ENCODE measurements at regions not wholly inside any gene's neighbourhood (a gene's known extent, or its start where the extent isn't known, plus 50 kb on each side); places are given as distances from the start of the nearest gene placed in this dataset.
"Not testable (repeated sequence)": the region's sequence is repeated elsewhere in the genome, so short reads cannot be mapped to it uniquely, and the experiment has no call there.

DNA sequence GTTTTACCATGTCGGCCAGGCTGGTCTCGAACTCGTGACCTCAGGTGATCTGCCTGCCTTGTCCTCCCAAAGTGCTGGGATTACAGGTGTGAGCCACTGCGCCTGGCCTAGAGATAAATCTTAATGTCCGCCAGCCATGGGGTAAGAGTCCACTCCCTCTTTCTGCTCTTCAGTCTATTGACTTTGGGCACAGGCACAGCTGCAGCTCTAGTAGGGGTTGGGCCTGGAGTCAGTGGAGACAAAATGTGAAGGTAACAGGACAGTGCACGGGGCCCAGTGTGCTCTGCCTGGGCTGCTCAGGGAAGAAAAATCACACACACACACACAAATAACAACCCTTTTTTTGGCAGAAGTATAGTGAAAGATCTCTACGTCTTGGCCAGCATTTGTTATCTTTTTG lies 209.5 kb downstream of the NPIPA7 start:
- TF ChIP-seq, protein P1, sequence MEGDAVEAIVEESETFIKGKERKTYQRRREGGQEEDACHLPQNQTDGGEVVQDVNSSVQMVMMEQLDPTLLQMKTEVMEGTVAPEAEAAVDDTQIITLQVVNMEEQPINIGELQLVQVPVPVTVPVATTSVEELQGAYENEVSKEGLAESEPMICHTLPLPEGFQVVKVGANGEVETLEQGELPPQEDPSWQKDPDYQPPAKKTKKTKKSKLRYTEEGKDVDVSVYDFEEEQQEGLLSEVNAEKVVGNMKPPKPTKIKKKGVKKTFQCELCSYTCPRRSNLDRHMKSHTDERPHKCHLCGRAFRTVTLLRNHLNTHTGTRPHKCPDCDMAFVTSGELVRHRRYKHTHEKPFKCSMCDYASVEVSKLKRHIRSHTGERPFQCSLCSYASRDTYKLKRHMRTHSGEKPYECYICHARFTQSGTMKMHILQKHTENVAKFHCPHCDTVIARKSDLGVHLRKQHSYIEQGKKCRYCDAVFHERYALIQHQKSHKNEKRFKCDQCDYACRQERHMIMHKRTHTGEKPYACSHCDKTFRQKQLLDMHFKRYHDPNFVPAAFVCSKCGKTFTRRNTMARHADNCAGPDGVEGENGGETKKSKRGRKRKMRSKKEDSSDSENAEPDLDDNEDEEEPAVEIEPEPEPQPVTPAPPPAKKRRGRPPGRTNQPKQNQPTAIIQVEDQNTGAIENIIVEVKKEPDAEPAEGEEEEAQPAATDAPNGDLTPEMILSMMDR (IDR thresholded peaks at IDR 0.05), result not testable (repeated sequence)
- not testable (repeated sequence) for TF ChIP-seq POLR2A (IDR thresholded peaks at IDR 0.05)

Data from uterus (tissue), 2 donors.